Lung (tissue), 11 donors: ENCODE measurements at regions not wholly inside any gene's neighbourhood (a gene's known extent, or its start where the extent isn't known, plus 50 kb on each side); places are given as distances from the start of the nearest gene placed in this dataset.
A peak's percentile ranks its signal among the peaks of the same experiment; 100 is the strongest.

Experiments
- ATAC-seq: fragments of 200-7000 bp; cut with Tn5 transposase; one replicate; pipeline ENCODE4 v1.9.1; 2020; ENCODE audit warnings: moderate number of reproducible peaks; ENCODE audit not compliant: insufficient read depth, low FRiP score
- DNase-seq, 3 donors: peaks; one replicate each; pipeline ENCODE4 v3.0.0-alpha.2; 2013 to 2017
- H3K27ac ChIP-seq, 2 donors: one replicate each; pipeline ENCODE4 v1.5.1; 2013; ENCODE audit warnings: mild to moderate bottlenecking in 2 of 2, moderate library complexity in 2 of 2, control low read depth in 1 of 2, inconsistent platforms in 1 of 2, low read depth in 1 of 2, low read length in 1 of 2
- H3K27me3 ChIP-seq, 3 donors: one replicate each; pipeline ENCODE4 v1.5.1; 2013; ENCODE audit warnings: low read length in 2 of 3; ENCODE audit not compliant: control insufficient read depth in 3 of 3, insufficient read depth in 3 of 3
- H3K36me3 ChIP-seq, 4 donors: one replicate each; pipeline ENCODE4 v1.5.1; 2013; ENCODE audit warnings: low read length in 4 of 4, mild to moderate bottlenecking in 1 of 4, moderate library complexity in 1 of 4; ENCODE audit not compliant: control insufficient read depth in 4 of 4, insufficient read depth in 4 of 4
- H3K4me1 ChIP-seq, 5 donors: one replicate each; pipeline ENCODE4 v1.5.1; 2013; ENCODE audit warnings: low read length in 5 of 5, mild to moderate bottlenecking in 2 of 5, moderate library complexity in 1 of 5; ENCODE audit not compliant: control insufficient read depth in 5 of 5, insufficient read depth in 5 of 5
- H3K4me3 ChIP-seq: one replicate; pipeline ENCODE4 v1.5.1; 2013; ENCODE audit warnings: mild to moderate bottlenecking, control low read depth, moderate library complexity
- H3K9ac ChIP-seq, 2 donors: one replicate each; pipeline ENCODE4 v1.5.1; 2013; ENCODE audit warnings: low read length in 2 of 2, control low read depth in 1 of 2; ENCODE audit not compliant: insufficient read depth in 1 of 2
- H3K9me3 ChIP-seq, 4 donors: one replicate each; pipeline ENCODE4 v1.5.1; 2013; ENCODE audit warnings: low read length in 3 of 4, mild to moderate bottlenecking in 1 of 4, moderate library complexity in 1 of 4; ENCODE audit not compliant: control insufficient read depth in 4 of 4, insufficient read depth in 3 of 4
- WGBS, 2 donors: extraction: QIAGEN DNeasy Blood & Tissue Kit; methylation state at CpG; one replicate each; pipeline ENCODE4 v1.1.7; 2013; 5-methylcytosine and 5-hydroxymethylcytosine counted together
- TF ChIP-seq, protein P1 (sequence below): IDR thresholded peaks from 2 replicates; pipeline ENCODE4 v1.5.1; 2012; ENCODE audit warnings: mild to moderate bottlenecking; ENCODE audit errors: control extremely low read depth, extremely low read depth
- donor health status: control.
- donor health status: control.
- donor health status: Bipolar disorder and iron deficiency.
- donor health status: healthy.
- donor health status: DM: yes; HTN: yes; CAD: no.

DNA sequence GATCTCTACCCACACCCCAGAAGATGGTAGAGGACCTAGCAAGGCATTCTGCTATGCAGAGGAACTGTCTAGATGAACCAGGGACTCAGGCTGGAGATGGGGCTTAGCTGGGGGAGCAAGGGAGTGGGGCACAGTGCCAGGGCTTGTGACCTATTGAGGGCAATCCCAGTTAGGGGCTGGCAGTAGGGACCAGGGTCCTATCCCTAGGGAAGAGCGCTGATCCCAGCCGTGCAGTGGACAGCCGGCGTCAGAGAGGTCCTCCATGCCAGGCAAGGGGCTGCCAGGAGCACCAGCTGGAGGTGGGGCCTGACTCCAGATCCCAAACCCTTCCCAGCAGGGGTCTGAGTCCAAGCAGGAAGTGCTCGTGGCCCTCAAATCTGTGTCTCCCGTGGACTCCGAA, 52.7 kb upstream of the NEURL1B start:
- Histone ChIP-seq H3K27me3 (no peaks in the 10 kb centered on the region), H3K4me1 (peaks cover under 1 to 27% (median 8%) of the 10 kb centered on the region in 5 donors), H3K36me3 (no peaks in the 10 kb centered on the region), H3K9ac (no peak overlapping the region), H3K9me3 (no peaks in the 10 kb centered on the region), H3K27ac (no peak overlapping the region), H3K4me3 (no peak overlapping the region)
- WGBS, 2 donors = 86 to 94% methylated on average over 7 of the region's 7 CpGs
- ATAC-seq = no peak
- TF ChIP-seq, protein P1, sequence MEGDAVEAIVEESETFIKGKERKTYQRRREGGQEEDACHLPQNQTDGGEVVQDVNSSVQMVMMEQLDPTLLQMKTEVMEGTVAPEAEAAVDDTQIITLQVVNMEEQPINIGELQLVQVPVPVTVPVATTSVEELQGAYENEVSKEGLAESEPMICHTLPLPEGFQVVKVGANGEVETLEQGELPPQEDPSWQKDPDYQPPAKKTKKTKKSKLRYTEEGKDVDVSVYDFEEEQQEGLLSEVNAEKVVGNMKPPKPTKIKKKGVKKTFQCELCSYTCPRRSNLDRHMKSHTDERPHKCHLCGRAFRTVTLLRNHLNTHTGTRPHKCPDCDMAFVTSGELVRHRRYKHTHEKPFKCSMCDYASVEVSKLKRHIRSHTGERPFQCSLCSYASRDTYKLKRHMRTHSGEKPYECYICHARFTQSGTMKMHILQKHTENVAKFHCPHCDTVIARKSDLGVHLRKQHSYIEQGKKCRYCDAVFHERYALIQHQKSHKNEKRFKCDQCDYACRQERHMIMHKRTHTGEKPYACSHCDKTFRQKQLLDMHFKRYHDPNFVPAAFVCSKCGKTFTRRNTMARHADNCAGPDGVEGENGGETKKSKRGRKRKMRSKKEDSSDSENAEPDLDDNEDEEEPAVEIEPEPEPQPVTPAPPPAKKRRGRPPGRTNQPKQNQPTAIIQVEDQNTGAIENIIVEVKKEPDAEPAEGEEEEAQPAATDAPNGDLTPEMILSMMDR = no peak
- no peak for DNase-seq

DNA sequence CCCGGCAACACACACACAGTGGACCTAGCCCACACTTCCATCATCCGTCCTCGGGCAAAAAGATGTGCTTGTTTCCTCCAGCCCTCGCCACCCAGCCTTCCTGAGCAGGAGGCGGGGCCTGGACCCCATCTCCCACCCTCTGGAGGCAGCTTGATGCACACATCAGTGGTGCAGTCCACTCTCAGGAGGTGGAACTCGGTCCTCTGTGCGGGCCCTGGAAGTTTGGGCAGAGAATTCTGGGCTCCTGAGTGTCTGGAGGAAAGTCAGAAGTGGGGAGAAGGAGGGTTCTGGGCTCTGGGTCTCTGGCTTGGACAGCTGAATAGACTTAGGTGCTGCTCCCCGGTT, 54.0 kb upstream of the NEURL1B start:
- Histone ChIP-seq H3K4me1 (peaks cover 3 to 34% (median 11%) of the 10 kb centered on the region in 5 donors), H3K9ac (no peak overlapping the region), H3K27me3 (no peaks in the 10 kb centered on the region), H3K27ac (peak overlapping the region in 1 of 2 donors; percentile 52), H3K4me3 (no peak overlapping the region), H3K36me3 (no peaks in the 10 kb centered on the region), H3K9me3 (no peaks in the 10 kb centered on the region)
- TF ChIP-seq, protein P1 = no peak
- DNase-seq (no peak), ATAC-seq (no peak)
- WGBS, 2 donors = 89 to 90% methylated on average over 8 of the region's 8 CpGs

DNA sequence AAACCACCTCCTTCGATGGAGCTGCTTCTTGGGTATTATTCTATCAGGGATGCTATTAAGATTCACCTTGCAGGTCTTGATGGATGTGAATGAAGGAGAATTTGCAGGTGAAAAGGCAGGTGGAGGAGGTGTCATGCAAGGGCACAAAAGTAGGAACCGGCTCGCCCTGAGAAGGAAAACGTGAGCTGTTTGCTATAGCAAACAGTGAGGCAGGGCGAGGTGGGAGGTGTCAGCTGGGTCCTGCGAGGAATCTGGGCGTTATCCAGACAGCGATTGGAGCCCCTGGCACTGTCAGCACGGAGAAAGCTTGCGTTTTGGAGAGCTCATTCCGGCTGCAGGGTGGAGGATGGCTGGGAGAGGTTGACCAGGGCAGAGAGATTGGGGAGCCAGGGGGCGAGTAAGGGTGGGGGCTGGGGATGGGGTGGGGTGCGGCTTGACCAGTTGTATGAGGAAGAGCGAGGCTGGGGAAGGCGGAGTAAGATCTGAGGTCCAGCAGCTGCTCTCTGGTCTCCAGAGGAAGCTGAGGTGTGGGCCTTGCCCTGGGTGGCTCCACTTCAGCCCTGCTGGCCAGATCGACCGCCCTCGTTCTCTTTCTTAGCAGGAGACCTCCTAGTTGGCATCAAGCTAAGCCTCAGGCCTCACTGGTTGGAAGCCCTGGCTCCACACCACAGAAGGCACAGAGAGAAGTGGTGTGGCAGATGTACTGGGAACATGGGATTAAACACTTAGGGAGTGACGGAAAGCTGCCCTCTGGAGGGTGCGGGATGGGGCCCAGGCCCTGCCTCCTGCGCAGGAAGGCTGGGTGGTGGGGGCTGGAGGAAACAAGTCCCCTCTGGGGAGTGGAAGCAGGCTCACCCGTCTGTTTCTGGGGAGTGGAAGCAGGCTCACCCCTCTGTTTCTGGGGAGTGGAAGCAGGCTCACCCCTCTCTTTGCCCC, 54.7 kb upstream of the NEURL1B start:
- WGBS, 2 donors = 57 to 68% methylated on average over 22 of the region's 22 CpGs
- DNase-seq = peak in 2 of 3 donors; percentile 12 to 52
- H3K27ac ChIP-seq = peak overlapping the region; percentile 14 to 52

More for the DNA sequence above, 54.7 kb upstream of the NEURL1B start:
- no peak for ATAC-seq
- H3K36me3 ChIP-seq = no peaks in the 10 kb centered on the region
- TF ChIP-seq, protein P1 = no peak
- peaks cover 3 to 38% (median 11%) of the 10 kb centered on the region in 5 donors for H3K4me1 ChIP-seq
- H3K9ac ChIP-seq = no peak overlapping the region
- H3K27me3 ChIP-seq = no peaks in the 10 kb centered on the region
- H3K9me3 ChIP-seq = no peaks in the 10 kb centered on the region
- H3K4me3 ChIP-seq = no peak overlapping the region
